Fibroblast of lung (primary cell): ENCODE measurements at regions not wholly inside any gene's neighbourhood (a gene's known extent, or its start where the extent isn't known, plus 50 kb on each side); places are given as distances from the start of the nearest gene placed in this dataset.

Source experiments
- DNase-seq, 2 donors: peaks; one replicate each; pipeline versions ENCODE4 v3.0.0 to v3.0.0-alpha.2; 2010; ENCODE audit warnings: low read depth in 2 of 2
- H2AFZ ChIP-seq: 2 replicates; pipeline ENCODE4 v1.5.1; 2012; ENCODE audit warnings: low read length, control low read depth, inconsistent platforms
- H3K27ac ChIP-seq: 2 replicates; pipeline ENCODE4 v1.5.1; 2011; ENCODE audit warnings: low read length, control low read depth; ENCODE audit not compliant: insufficient read depth
- H3K27me3 ChIP-seq: 2 replicates; pipeline ENCODE4 v1.5.1; 2011; ENCODE audit warnings: mild to moderate bottlenecking, low read length; ENCODE audit not compliant: control insufficient read depth, insufficient read depth
- H3K36me3 ChIP-seq: 2 replicates; pipeline ENCODE4 v1.5.1; 2011; ENCODE audit warnings: low read length; ENCODE audit not compliant: control insufficient read depth, insufficient read depth
- H3K4me1 ChIP-seq: 2 replicates; pipeline ENCODE4 v1.5.1; 2011; ENCODE audit warnings: low read length; ENCODE audit not compliant: control insufficient read depth, insufficient read depth; ENCODE audit errors: extremely low read depth
- H3K4me2 ChIP-seq: 2 replicates; pipeline ENCODE4 v1.5.1; 2011; ENCODE audit warnings: low read length, control low read depth; ENCODE audit not compliant: insufficient read depth; ENCODE audit errors: extremely low read depth
- H3K4me3 ChIP-seq, 4 experiments: fragments of 200-600 bp in 1 of 4; sonication (generic) in 1 of 4; replicated peaks in 1 of 4; 2 replicates each; pipeline ENCODE4 v1.5.1; 2011 to 2016; ENCODE audit warnings: low read length in 4 of 4, low read depth in 3 of 4, mild to moderate bottlenecking in 3 of 4, control low read depth in 2 of 4, inconsistent platforms in 1 of 4, mixed read lengths in 1 of 4; ENCODE audit not compliant: insufficient read depth in 1 of 4; ENCODE audit errors: control extremely low read depth in 1 of 4
- H3K79me2 ChIP-seq: 2 replicates; pipeline ENCODE4 v1.5.1; 2012; ENCODE audit warnings: mild to moderate bottlenecking, low read length, inconsistent platforms; ENCODE audit not compliant: control insufficient read depth, insufficient read depth
- H3K9ac ChIP-seq: 2 replicates; pipeline ENCODE4 v1.5.1; 2011; ENCODE audit warnings: mild to moderate bottlenecking, low read length, control low read depth; ENCODE audit not compliant: insufficient read depth
- H3K9me3 ChIP-seq: 2 replicates; pipeline ENCODE4 v1.5.1; 2012; ENCODE audit warnings: low read depth, low read length; ENCODE audit not compliant: control insufficient read depth, insufficient read depth
- H4K20me1 ChIP-seq: 2 replicates; pipeline ENCODE4 v1.5.1; 2011; ENCODE audit warnings: low read length; ENCODE audit not compliant: control insufficient read depth, insufficient read depth; ENCODE audit errors: extremely low read depth
- CTCF ChIP-seq, 2 donors: IDR thresholded peaks in 1 of 2; conservative IDR thresholded peaks in 1 of 2; 1 replicate in 1 of 2; 2 replicates in 1 of 2; pipeline ENCODE4 v1.5.1; 2011 to 2012; ENCODE audit warnings: low read length in 2 of 2, control low read depth in 1 of 2, inconsistent platforms in 1 of 2, low read depth in 1 of 2, mild to moderate bottlenecking in 1 of 2
- EZH2 ChIP-seq: IDR thresholded peaks from 2 replicates; pipeline ENCODE4 v1.5.1; 2012; ENCODE audit warnings: low read length, control low read depth, mild to moderate bottlenecking; ENCODE audit errors: missing control alignments

- H4K20me1 ChIP-seq, result no peaks in the 10 kb centered on the region
- no peaks in the 10 kb centered on the region for H3K27me3 ChIP-seq
- no peak overlapping the region for H3K4me3 ChIP-seq
- H3K36me3 ChIP-seq, result no peaks in the 10 kb centered on the region
- no peak overlapping the region for H2AFZ ChIP-seq
- no peak for DNase-seq
- H3K9me3 ChIP-seq, result no peaks in the 10 kb centered on the region
- H3K4me2 ChIP-seq, result no peak overlapping the region
- H3K4me1 ChIP-seq, result no peaks in the 10 kb centered on the region
- no peaks in the 10 kb centered on the region for H3K79me2 ChIP-seq
- no peak overlapping the region for H3K27ac ChIP-seq
- no peak overlapping the region for H3K9ac ChIP-seq
- TF ChIP-seq EZH2, result no peak
- TF ChIP-seq CTCF (conservative IDR thresholded peaks at IDR 0.05 in 1 of 2, IDR thresholded peaks at IDR 0.05 in 1 of 2; ENCODE audit: low read depth in 1 of 2, low read length in 2 of 2), result no peak
Observed at GRCh38 chr6:54018722-54019121, 92.5 kb upstream of the MLIP start.

GRCh38 chr6:54019860-54020259, 91.4 kb upstream of the MLIP start:
- Histone ChIP-seq H3K79me2 (no peaks in the 10 kb centered on the region), H3K36me3 (no peaks in the 10 kb centered on the region), H3K27me3 (no peaks in the 10 kb centered on the region), H4K20me1 (no peaks in the 10 kb centered on the region), H3K9ac (no peak overlapping the region), H3K4me3 (no peak overlapping the region), H3K4me2 (no peak overlapping the region), H3K27ac (no peak overlapping the region), H3K4me1 (no peaks in the 10 kb centered on the region), H3K9me3 (no peaks in the 10 kb centered on the region), H2AFZ (no peak overlapping the region)
- no peak for TF ChIP-seq EZH2
- no peak for TF ChIP-seq CTCF (conservative IDR thresholded peaks at IDR 0.05 in 1 of 2, IDR thresholded peaks at IDR 0.05 in 1 of 2; ENCODE audit: low read depth in 1 of 2, low read length in 2 of 2)
- DNase-seq, result no peak

DNA sequence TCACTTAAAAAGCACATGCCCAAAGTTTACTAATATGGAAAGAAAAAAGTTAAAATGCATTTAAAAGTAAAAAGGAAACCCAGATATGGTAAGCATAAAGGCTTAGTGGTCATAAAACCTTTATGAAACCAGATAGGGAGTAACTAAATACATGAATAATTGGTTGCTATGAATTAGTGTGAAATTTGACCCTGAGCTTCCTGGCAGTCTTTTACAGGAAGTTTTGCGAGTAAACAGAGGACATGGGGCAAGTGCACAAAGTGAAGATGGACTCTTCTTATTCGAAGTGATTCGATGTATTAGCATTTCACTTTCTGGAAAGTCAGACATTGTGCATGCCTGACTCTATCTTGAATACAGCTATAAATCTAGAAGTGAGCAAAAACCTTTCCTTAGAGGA, 90.9 kb upstream of the MLIP start:
- H3K27ac ChIP-seq, result no peak overlapping the region
- no peak overlapping the region for H3K4me3 ChIP-seq
- TF ChIP-seq CTCF (conservative IDR thresholded peaks at IDR 0.05 in 1 of 2, IDR thresholded peaks at IDR 0.05 in 1 of 2; ENCODE audit: low read depth in 1 of 2, low read length in 2 of 2) (no peak), EZH2 (no peak)
- no peaks in the 10 kb centered on the region for H3K27me3 ChIP-seq
- H3K4me1 ChIP-seq, result no peaks in the 10 kb centered on the region
- no peak for DNase-seq
- no peaks in the 10 kb centered on the region for H3K36me3 ChIP-seq
- H3K4me2 ChIP-seq, result no peak overlapping the region
- H2AFZ ChIP-seq, result no peak overlapping the region
- no peak overlapping the region for H3K9ac ChIP-seq
- no peaks in the 10 kb centered on the region for H3K79me2 ChIP-seq
- no peaks in the 10 kb centered on the region for H4K20me1 ChIP-seq
- H3K9me3 ChIP-seq, result no peaks in the 10 kb centered on the region
